Prostate gland (tissue), 2 donors: ENCODE measurements at regions not wholly inside any gene's neighbourhood (a gene's known extent, or its start where the extent isn't known, plus 50 kb on each side); places are given as distances from the start of the nearest gene placed in this dataset.
"Not testable (repeated sequence)": the region's sequence is repeated elsewhere in the genome, so short reads cannot be mapped to it uniquely, and the experiment has no call there.

Source experiments
- DNase-seq: peaks from one replicate; pipeline ENCODE4 v3.0.0-alpha.2; 2019; ENCODE audit warnings: low spot score
- H3K27ac ChIP-seq, 2 donors: fragments of 200-600 bp; sonication (generic); 2 replicates each; pipeline ENCODE4 v1.5.1; 2017 to 2019
- H3K27me3 ChIP-seq: fragments of 200-600 bp; sonication (generic); replicated peaks from 2 replicates; pipeline ENCODE4 v1.5.1; 2019; ENCODE audit not compliant: insufficient read depth
- H3K36me3 ChIP-seq, 2 donors: fragments of 200-600 bp; sonication (generic); 1 replicate in 1 of 2; 2 replicates in 1 of 2; pipeline versions ENCODE4 v1.5.1 to v1.8.1; 2017 to 2019
- H3K4me1 ChIP-seq: fragments of 200-600 bp; sonication (generic); replicated peaks from 2 replicates; pipeline ENCODE4 v1.5.1; 2019
- H3K4me3 ChIP-seq, 2 donors: fragments of 200-600 bp; sonication (generic); 2 replicates each; pipeline ENCODE4 v1.5.1; 2017 to 2019
- H3K9me3 ChIP-seq: fragments of 200-600 bp; sonication (generic); 2 replicates; pipeline ENCODE4 v1.5.1; 2017
- POLR2A ChIP-seq: fragments of 450-650 bp; IDR thresholded peaks from one replicate; pipeline ENCODE4 v1.6.1; 2016; ENCODE audit warnings: antibody characterized with exemption, mild to moderate bottlenecking
- POLR2AphosphoS5 ChIP-seq: sonication (generic); formaldehyde crosslinking; IDR thresholded peaks from one replicate; pipeline ENCODE4 v1.6.1; 2017; ENCODE audit warnings: antibody characterized with exemption
- WGBS: methylation state at CpG from one replicate; pipeline ENCODE4 v1.1.5; 2018; 5-methylcytosine and 5-hydroxymethylcytosine counted together
- intact Hi-C: fragments of 100-400 bp; cut with DNase I; formaldehyde crosslinking; loops from one replicate; pipeline ENCODE4 v1.14.2; 2022
- TF ChIP-seq, protein P1 (sequence below), 4 experiments: fragments of 200-600 bp in 2 of 4; fragments of 450-650 bp in 2 of 4; sonication (generic) in 2 of 4; IDR thresholded peaks; 1 replicate in 3 of 4; 2 replicates in 1 of 4; pipeline ENCODE4 v1.5.1; 2016 to 2019; ENCODE audit warnings: antibody characterized with exemption in 4 of 4, mild to moderate bottlenecking in 2 of 4, moderate library complexity in 2 of 4

DNA sequence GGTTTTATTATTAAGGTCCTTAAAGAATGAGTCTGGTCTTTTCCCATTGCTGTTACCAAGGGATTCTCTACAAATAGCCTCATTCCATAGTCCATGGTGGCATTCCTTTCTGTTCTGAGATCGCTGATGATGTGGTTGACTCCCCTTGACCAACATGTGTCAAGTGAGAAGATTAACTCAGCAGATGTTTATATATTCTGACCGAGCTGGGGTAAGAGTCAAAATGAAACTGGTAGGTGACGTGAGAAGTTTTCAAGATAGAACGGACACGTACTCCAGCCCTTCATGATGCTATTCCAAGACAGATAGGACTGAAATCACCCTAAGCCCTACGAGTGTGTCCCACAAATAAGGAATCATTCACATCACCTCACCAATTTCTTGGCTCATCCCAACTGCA, 155.5 kb upstream of the WWC1 start:
- 89% methylated on average over 6 of the region's 6 CpGs for WGBS
- Histone ChIP-seq H3K4me1 (no peaks in the 10 kb centered on the region), H3K27me3 (no peaks in the 10 kb centered on the region), H3K9me3 (no peaks in the 10 kb centered on the region), H3K36me3 (no peaks in the 10 kb centered on the region), H3K4me3 (no peak overlapping the region), H3K27ac (no peak overlapping the region)
- TF ChIP-seq POLR2AphosphoS5 = no peak
- TF ChIP-seq, protein P1, sequence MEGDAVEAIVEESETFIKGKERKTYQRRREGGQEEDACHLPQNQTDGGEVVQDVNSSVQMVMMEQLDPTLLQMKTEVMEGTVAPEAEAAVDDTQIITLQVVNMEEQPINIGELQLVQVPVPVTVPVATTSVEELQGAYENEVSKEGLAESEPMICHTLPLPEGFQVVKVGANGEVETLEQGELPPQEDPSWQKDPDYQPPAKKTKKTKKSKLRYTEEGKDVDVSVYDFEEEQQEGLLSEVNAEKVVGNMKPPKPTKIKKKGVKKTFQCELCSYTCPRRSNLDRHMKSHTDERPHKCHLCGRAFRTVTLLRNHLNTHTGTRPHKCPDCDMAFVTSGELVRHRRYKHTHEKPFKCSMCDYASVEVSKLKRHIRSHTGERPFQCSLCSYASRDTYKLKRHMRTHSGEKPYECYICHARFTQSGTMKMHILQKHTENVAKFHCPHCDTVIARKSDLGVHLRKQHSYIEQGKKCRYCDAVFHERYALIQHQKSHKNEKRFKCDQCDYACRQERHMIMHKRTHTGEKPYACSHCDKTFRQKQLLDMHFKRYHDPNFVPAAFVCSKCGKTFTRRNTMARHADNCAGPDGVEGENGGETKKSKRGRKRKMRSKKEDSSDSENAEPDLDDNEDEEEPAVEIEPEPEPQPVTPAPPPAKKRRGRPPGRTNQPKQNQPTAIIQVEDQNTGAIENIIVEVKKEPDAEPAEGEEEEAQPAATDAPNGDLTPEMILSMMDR (IDR thresholded peaks at IDR 0.05) = no peak
- no peak for TF ChIP-seq POLR2A
- intact Hi-C loops = no loop called here
- DNase-seq = no peak

DNA sequence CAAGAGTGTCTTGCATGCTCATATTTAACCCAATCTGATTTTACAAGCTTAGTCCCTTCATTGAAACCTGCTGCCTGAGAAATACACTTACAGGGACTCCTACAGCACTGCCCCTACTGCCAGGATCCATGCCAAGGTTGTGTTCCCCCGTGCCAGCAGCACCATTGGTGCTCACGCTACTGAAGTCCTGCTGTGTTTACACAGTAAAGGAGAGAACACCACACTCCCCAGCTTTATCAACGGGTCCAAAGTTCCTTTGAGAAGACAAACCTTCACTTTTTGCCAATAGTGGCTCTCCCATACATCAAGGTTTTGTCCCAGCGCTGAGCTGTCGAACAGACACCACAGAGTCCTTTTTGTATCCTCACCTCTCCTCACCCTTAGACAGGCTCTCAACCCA, 155.1 kb upstream of the WWC1 start:
- intact Hi-C loops = no loop called here
- no peaks in the 10 kb centered on the region for H3K4me1 ChIP-seq
- DNase-seq = no peak

DNA sequence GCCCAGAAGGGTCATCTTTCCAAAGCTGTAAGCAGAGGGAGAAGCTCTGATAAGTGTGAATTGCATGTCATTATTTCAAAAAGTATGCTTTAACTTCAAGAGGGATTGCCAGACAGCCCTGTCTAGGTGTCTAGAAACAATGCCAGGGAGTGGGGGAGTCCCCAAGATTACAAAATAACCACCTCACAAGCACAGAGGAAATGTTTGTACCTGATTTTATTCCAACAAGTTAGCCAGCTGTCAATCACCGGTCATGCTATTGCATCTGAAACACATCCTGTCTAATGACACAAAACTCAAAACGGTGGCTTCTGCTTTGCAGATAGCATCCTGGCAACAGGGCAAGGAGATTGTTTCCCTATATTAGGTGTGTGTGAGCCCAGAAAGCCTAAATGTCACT, 154.2 kb upstream of the WWC1 start:
- no peak for DNase-seq
- intact Hi-C loops = no loop called here
- TF ChIP-seq POLR2A = no peak
- TF ChIP-seq, protein P1 (IDR thresholded peaks at IDR 0.05) = no peak
- TF ChIP-seq POLR2AphosphoS5 = no peak
- H3K36me3 ChIP-seq = no peaks in the 10 kb centered on the region
- no peaks in the 10 kb centered on the region for H3K27me3 ChIP-seq
- H3K9me3 ChIP-seq = no peaks in the 10 kb centered on the region
- no peaks in the 10 kb centered on the region for H3K4me1 ChIP-seq
- no peak overlapping the region for H3K4me3 ChIP-seq
- no peak overlapping the region for H3K27ac ChIP-seq
- WGBS = 65% methylated on average over 2 of the region's 2 CpGs

More for the DNA sequence above, 155.1 kb upstream of the WWC1 start:
- TF ChIP-seq POLR2AphosphoS5 (no peak), POLR2A (no peak)
- TF ChIP-seq, protein P1 (IDR thresholded peaks at IDR 0.05) = no peak
- Histone ChIP-seq H3K36me3 (no peaks in the 10 kb centered on the region), H3K27me3 (no peaks in the 10 kb centered on the region), H3K9me3 (no peaks in the 10 kb centered on the region), H3K4me3 (no peak overlapping the region), H3K27ac (no peak overlapping the region)
- 48% methylated on average over 5 of the region's 5 CpGs for WGBS

DNA sequence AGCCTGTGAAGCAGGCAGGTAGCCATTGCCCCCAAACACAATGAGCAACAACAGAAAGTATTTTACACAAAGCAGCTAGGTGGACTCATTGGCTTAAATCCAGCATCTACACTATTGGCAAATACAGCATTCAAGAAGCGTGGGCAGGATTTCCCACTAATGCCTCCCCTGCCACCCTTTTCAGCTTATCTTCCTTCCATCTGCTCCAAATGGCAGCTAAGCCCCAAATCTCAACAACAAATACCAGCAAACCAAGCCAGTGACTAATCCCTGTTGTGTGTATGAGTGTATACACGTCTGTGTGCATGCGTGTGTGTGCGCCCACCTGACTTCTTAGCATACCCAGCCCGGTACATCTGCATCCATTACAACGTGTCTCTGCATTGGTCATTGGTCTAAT, 151.2 kb upstream of the WWC1 start:
- H3K4me1 ChIP-seq = no peaks in the 10 kb centered on the region
- no peaks in the 10 kb centered on the region for H3K27me3 ChIP-seq
- no peak for DNase-seq
- H3K27ac ChIP-seq = no peak overlapping the region
- no peaks in the 10 kb centered on the region for H3K9me3 ChIP-seq
- 92% methylated on average over 6 of the region's 6 CpGs for WGBS
- no peaks in the 10 kb centered on the region for H3K36me3 ChIP-seq
- intact Hi-C loops = no loop called here
- no peak overlapping the region for H3K4me3 ChIP-seq
- TF ChIP-seq POLR2AphosphoS5 (no peak), POLR2A (no peak)
- TF ChIP-seq, protein P1 (IDR thresholded peaks at IDR 0.05) = no peak

DNA sequence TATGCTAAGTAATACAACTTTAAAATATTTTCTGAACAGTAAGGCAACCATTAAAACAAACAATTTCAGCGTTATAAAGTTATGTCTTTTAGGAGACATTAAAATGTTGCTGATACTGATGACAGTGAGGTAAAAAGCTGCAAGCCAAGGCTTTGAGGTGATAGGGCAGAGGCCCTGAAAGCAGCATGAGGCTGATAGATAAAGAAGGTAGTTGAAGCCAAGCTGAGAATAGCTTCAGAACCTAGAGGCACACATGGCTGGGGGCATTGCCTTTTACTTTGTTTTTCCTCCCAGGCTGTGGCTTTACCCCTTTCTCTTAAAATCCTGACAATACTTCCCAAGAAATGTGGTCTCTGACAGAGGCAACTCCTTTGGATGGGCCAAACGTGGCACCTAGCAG, 149.0 kb upstream of the WWC1 start:
- Histone ChIP-seq H3K36me3 (no peaks in the 10 kb centered on the region), H3K27ac (no peak overlapping the region), H3K4me3 (no peak overlapping the region), H3K9me3 (no peaks in the 10 kb centered on the region), H3K27me3 (no peaks in the 10 kb centered on the region), H3K4me1 (no peaks in the 10 kb centered on the region)
- TF ChIP-seq POLR2A (no peak), POLR2AphosphoS5 (no peak)
- TF ChIP-seq, protein P1 (IDR thresholded peaks at IDR 0.05) = no peak
- 65% methylated on average over 2 of the region's 2 CpGs for WGBS
- DNase-seq = no peak
- intact Hi-C loops = no loop called here

DNA sequence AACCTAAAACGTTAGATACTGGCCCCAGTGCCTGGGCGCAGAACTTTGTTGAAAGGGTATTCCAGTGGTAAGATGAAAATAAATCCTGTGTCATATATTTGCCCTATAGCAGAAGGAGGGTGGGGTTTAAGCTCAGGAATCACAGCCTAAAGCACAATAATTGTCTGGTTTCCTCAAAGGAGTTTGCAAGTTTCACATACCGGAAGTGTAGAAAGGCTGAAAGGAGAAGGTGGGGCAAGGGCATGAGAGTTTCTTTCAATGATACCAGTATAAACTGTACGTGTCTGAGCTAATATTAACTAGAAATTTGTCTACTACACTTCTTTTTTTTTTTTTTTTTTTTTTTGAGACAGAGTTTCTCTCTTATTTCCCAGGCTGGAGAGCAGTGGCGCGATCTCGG, 147.9 kb upstream of the WWC1 start:
- H3K27ac ChIP-seq, H3K9me3 ChIP-seq, H3K4me3 ChIP-seq, H3K27me3 ChIP-seq, intact Hi-C loops, DNase-seq, H3K36me3 ChIP-seq, H3K4me1 ChIP-seq: not testable (repeated sequence)
- 80% methylated on average over 7 of the region's 7 CpGs for WGBS
